ENCODE measurements at regions not wholly inside any gene's neighbourhood (a gene's known extent, or its start where the extent isn't known, plus 50 kb on each side); places are given as distances from the start of the nearest gene placed in this dataset.

DNA sequence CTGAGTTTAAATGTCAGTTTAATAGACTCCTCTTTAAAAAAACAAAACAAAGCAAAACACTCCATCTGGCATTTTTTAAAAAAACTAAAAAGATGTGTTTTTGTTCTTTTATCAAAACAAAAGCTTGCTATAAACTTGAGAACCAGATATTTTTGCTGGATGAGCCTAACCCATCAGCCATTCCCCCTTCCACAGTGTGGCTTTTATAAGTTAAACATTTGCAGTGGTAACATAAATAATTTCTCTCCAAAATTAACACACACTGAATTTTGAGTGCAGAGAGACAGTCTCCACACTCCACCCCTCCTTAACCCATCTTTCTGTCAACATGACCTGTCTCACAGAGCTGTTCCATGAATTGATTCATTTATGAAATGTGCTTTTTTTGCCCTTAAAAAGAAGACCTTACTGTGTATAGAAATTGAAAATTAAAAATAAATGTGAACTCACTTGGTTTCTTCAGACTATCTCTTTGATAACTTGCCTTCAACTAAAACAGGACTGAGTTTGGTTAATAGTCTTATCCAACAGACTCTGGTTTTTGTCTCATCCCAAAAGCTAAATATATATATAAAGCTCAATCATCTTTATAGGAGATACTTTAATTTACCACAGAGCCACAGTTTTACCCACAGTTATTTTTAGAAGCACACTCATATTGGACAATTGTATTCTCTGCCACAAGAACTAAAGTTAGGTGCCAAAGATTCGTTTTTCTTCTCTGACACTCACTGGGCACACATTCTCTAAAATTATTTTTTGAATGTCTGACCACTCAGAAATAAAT, 64.8 kb upstream of the STK39 start:
- Histone ChIP-seq H3K9me3 (no peaks in the 10 kb centered on the region), H3K36me3 (no peaks in the 10 kb centered on the region), H3K4me1 (peaks cover 15% of the 10 kb centered on the region), H3K27me3 (no peaks in the 10 kb centered on the region), H3K27ac (no peak overlapping the region), H3K4me3 (no peak overlapping the region)
- no peak for DNase-seq (ENCODE audit: extremely low spot score in 2 of 2)
- intact Hi-C loops (cut with DNase I), result no loop called here
- TF ChIP-seq POLR2AphosphoS5 (IDR thresholded peaks at IDR 0.05; ENCODE audit: insufficient read depth in 1 of 2, low read depth in 1 of 2), result no peak
- TF ChIP-seq, protein P1, sequence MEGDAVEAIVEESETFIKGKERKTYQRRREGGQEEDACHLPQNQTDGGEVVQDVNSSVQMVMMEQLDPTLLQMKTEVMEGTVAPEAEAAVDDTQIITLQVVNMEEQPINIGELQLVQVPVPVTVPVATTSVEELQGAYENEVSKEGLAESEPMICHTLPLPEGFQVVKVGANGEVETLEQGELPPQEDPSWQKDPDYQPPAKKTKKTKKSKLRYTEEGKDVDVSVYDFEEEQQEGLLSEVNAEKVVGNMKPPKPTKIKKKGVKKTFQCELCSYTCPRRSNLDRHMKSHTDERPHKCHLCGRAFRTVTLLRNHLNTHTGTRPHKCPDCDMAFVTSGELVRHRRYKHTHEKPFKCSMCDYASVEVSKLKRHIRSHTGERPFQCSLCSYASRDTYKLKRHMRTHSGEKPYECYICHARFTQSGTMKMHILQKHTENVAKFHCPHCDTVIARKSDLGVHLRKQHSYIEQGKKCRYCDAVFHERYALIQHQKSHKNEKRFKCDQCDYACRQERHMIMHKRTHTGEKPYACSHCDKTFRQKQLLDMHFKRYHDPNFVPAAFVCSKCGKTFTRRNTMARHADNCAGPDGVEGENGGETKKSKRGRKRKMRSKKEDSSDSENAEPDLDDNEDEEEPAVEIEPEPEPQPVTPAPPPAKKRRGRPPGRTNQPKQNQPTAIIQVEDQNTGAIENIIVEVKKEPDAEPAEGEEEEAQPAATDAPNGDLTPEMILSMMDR (IDR thresholded peaks at IDR 0.05), result no peak
- TF ChIP-seq POLR2A (IDR thresholded peaks at IDR 0.05), result no peak

DNA sequence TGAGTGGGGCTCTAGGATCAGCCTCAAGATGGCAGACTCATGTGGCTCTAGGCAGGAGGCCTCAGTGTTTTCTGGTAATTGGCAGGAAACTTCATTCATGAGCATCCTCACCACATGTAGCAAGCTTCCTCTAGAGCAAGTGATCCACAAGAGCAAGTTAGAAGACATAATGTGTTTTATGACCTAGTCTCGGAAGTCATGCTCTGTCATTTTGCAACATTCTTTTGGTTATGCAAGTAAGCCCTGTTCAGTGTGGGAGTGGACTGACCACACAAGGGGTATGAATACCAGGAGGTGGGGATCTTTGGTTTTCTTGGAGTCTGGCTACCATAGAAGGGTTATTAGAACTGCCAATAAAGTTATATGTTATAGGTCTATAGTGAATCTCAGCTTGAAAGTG, 66.8 kb upstream of the STK39 start:
- DNase-seq (ENCODE audit: extremely low spot score in 2 of 2), result no peak
- intact Hi-C loops (cut with DNase I), result no loop called here
- TF ChIP-seq, protein P1 (IDR thresholded peaks at IDR 0.05), result no peak
- TF ChIP-seq POLR2A (IDR thresholded peaks at IDR 0.05), result no peak
- TF ChIP-seq POLR2AphosphoS5 (IDR thresholded peaks at IDR 0.05; ENCODE audit: insufficient read depth in 1 of 2, low read depth in 1 of 2), result no peak

DNA sequence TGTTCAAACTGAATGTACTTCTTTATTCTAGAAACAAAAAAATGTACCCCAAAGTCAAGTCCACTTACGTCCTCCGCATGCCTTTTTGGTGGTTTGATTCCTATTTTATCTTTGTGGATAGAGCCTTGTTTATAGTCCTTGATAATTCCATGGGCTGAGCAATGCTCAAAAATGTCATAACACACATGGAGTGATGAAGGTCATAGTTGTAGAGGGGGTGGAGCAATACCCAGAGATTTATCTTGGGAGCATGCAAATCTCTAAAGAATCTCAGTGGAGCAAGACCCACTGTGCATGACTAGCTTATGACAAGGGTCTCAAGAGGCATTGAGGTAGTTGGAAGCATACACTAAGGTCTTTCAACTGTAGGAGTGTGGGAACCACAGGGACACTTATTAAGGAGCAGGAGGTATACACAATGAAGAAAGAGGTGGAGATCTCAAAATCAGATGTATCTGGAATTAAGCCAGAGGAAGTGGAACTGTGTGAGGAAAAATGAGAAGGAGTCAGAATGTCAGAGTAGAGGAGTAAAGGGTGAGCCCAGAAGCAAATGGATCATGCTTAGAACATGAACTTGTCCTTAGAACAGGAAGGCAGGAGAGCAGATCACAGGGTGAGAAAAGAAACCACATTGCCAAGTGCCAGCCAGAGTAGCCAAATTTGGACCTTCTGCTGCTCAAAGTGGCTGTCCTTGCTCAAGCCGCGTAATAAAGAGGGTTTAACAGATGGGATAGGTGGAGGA, 68.1 kb upstream of the STK39 start:
- Histone ChIP-seq H3K27me3 (no peaks in the 10 kb centered on the region), H3K27ac (no peak overlapping the region), H3K4me1 (peaks cover 10% of the 10 kb centered on the region), H3K36me3 (no peaks in the 10 kb centered on the region), H3K4me3 (no peak overlapping the region), H3K9me3 (no peaks in the 10 kb centered on the region)
- TF ChIP-seq POLR2A (IDR thresholded peaks at IDR 0.05), result no peak
- TF ChIP-seq, protein P1 (IDR thresholded peaks at IDR 0.05), result no peak
- no peak for TF ChIP-seq POLR2AphosphoS5 (IDR thresholded peaks at IDR 0.05; ENCODE audit: insufficient read depth in 1 of 2, low read depth in 1 of 2)
- intact Hi-C loops (cut with DNase I), result no loop called here
- DNase-seq (ENCODE audit: extremely low spot score in 2 of 2), result no peak

More for the DNA sequence above, 66.8 kb upstream of the STK39 start:
- Histone ChIP-seq H3K4me1 (peaks cover 15% of the 10 kb centered on the region), H3K36me3 (no peaks in the 10 kb centered on the region), H3K9me3 (no peaks in the 10 kb centered on the region), H3K27me3 (no peaks in the 10 kb centered on the region), H3K27ac (no peak overlapping the region), H3K4me3 (no peak overlapping the region)

DNA sequence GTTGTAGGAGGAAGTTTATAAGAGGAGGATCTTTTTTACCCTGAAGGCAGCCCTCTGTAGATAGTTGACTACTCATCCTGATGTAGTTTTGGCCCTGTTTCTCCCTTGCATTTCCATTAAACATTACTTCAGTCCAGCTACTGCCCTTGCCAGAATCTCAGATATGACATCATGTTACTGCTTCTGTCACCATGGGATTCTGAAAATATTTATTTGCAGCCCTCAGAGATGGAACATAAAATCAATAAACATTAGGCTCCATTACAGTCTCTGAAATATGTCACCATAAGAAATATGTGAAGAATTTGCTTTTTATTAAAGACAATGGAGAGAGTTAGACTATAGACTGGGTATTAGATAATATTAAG, 68.7 kb upstream of the STK39 start:
- Histone ChIP-seq H3K4me3 (no peak overlapping the region), H3K27me3 (no peaks in the 10 kb centered on the region), H3K36me3 (no peaks in the 10 kb centered on the region), H3K4me1 (peaks cover 4% of the 10 kb centered on the region), H3K27ac (no peak overlapping the region), H3K9me3 (no peaks in the 10 kb centered on the region)
- intact Hi-C loops (cut with DNase I), result no loop called here
- no peak for TF ChIP-seq POLR2AphosphoS5 (IDR thresholded peaks at IDR 0.05; ENCODE audit: insufficient read depth in 1 of 2, low read depth in 1 of 2)
- DNase-seq (ENCODE audit: extremely low spot score in 2 of 2), result no peak

DNA sequence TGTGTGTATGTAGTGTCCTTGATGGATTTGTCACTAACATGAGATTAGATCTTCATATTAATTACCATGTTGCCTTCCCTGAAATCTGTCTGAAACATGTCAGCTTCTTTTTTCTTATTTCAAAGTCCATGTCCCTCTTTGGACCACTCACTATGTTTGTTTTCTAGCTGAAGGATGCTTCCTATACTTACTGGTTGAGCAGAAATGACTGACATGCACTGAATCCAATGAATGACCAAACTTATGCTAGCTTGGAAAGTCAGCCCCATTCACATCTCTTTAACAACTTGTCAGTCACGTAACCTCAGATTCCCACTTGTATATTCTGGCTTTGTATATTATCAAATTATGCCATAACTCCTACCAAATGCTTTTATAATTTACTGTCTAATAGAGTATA, 69.9 kb upstream of the STK39 start:
- H3K27ac ChIP-seq, result no peak overlapping the region
- no peak for TF ChIP-seq POLR2AphosphoS5 (IDR thresholded peaks at IDR 0.05; ENCODE audit: insufficient read depth in 1 of 2, low read depth in 1 of 2)
- no peak for TF ChIP-seq POLR2A (IDR thresholded peaks at IDR 0.05)
- TF ChIP-seq, protein P1 (IDR thresholded peaks at IDR 0.05), result no peak
- H3K4me3 ChIP-seq, result no peak overlapping the region
- H3K27me3 ChIP-seq, result no peaks in the 10 kb centered on the region
- no peaks in the 10 kb centered on the region for H3K9me3 ChIP-seq
- no peaks in the 10 kb centered on the region for H3K36me3 ChIP-seq
- DNase-seq (ENCODE audit: extremely low spot score in 2 of 2), result no peak
- intact Hi-C loops (cut with DNase I), result no loop called here
- no peaks in the 10 kb centered on the region for H3K4me1 ChIP-seq

Measured in vagina (tissue), 2 donors.